RKO (cell line): ENCODE measurements at regions not wholly inside any gene's neighbourhood (a gene's known extent, or its start where the extent isn't known, plus 50 kb on each side); places are given as distances from the start of the nearest gene placed in this dataset.
"Not testable (repeated sequence)": the region's sequence is repeated elsewhere in the genome, so short reads cannot be mapped to it uniquely, and the experiment has no call there.

Experiments
- DNase-seq: peaks from one replicate; pipeline ENCODE4 v3.0.0-alpha.2; 2016; ENCODE audit warnings: low spot score

DNA sequence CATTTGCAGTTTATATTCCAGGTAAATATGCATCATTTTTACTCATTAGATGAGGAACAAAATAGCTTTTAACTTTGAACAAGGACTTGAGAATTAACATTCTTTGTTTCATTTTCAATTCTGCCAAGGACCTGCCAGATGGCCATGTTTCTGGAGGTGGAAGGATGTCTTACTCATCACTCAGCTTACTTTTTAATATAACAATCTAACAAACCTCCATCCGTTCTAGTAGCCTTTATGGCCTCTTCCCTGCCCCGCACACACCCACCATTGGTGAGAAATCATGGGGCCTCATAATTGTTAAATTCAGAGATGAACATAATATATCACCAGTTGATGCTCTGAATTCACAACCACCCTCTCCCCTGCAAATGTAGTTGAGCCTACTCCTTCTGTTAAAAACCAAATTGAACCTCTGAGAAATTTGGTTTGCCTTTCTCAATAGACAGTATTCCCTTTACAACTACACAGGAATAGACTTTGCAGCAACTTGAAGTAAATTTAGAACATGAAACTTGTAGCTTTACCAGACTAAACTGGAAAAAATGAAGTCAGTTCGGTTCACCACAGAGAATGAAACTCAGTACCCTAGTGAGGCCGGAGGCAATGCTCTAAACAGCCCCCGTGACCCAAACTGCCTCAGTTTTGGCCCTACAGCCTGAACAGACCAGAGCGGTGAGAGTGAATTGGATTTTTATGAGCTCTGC lies 50.1 kb upstream of the ACSL4 start:
- no peak for DNase-seq

DNA sequence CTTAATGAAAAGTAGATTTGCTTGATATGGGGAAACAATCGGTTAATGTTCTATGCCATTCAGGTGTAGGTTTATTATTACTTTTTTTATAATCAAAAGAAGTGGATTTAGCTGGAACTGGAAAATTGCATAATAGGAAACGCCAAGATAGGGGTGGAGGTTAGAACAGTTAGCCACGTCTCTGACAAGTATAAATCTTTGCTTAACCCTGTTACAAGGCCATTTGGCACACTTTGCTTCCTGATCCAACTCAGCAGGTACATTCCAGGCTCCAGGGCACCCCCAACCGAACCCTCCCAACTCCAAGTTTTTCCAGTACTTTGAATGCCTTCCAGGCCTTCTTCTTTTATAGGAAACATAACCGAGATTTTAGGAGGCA lies 50.6 kb upstream of the ACSL4 start:
- DNase-seq: no peak

DNA sequence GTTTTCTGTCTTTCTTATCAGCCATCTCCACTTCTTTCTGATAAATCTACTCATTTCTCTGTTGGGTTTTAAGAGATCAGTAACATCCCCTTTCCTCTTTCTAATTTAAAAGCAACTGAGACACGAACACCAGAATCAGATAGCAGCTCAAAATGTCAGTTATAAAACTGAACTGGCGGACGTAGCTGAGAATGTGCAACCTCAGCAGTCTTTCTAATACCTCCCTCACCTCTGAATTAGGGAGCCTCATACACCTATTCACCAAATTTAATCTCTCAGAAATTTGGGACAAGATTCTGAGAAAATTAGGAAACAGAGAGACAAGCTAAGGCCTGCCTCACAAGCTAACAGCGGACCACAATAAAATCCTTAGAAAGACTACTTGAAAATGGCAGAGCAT lies 52.0 kb upstream of the ACSL4 start:
- DNase-seq: no peak

DNA sequence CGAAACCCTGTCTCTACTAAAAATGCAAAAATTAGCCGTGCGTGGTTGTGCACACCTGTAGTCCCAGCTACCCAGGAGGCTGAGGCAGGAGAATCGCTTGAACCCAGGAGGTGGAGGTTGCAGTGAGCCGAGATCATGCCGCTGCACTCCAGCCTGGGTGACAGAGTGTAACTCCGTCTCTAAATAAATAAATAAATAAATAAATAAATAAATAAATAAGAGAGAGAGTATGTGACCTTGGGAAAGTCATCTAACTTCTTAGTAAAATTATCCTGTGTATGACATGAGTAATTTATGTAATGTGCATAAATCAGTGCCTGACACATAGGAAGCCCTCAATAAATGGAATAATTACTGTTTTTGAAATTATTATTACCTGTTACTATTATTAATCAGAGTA lies 57.5 kb upstream of the ACSL4 start:
- not testable (repeated sequence) for DNase-seq

DNA sequence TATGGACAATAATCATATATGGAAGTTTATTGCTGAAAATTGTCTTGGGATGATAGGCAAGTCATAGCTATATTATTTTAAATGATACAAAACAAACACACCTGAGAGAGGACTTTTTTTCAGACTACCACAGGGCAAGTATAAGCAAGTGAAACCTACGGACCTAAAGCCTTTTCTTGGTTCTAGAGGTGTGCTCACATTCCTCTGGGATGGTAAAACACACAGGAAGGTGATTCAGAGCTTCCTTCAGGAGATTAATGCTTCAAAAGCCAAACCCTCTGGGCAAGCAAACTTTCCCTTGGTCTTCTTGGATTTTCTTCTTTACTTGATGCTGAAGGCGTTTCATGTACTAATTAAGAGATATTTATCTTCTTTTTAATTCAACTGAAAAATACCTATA lies 60.1 kb upstream of the ACSL4 start:
- DNase-seq: no peak

DNA sequence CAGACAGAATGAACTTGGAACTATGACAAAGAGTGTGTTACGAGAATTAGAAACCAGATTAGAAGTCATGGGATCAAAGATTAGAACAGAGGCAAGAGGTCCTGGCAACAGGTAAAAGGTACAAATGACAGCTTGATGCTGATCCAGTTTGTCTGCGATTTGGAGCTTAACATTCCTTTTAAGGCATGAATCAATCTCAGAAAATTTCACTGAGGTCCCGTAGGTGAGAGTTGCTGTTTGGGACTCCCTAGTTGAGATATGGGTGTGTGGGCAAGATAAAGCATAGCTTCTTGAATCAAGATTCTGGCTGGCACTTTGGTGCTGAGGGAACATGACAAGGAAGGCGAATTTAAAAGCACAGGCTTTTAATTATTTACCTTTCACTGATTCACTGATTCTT lies 62.6 kb upstream of the ACSL4 start:
- DNase-seq: no peak

DNA sequence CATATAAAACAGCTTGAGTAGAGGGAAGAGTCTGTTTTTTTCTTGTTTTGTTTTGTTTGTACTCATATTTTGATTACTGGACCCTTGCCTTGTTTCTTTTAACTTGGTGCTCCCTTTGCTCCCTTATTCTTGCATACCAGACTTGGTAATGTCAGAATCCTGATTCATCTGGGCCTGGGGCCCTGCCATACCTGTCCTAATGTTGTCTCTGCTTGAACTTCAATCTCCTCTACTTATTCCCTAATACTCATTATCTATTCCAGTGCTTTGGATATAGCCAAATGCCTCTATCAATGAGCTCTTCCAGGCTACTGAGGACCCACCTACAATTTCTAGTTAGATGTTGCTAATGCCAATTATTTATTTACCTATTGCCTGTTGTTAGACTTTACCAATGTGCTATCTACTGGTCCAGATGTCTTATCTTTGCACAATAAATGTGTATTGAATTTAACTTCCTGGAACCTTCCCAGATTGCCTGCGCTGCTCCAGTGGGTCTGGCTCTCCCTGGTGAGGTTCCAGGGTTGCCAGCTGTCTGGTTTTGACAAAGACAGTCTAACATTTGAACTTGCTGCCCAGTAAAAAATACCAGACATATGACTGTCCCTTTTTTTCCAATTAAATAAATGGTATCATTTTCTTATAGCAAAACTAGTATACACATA lies 64.4 kb upstream of the ACSL4 start:
- no peak for DNase-seq

DNA sequence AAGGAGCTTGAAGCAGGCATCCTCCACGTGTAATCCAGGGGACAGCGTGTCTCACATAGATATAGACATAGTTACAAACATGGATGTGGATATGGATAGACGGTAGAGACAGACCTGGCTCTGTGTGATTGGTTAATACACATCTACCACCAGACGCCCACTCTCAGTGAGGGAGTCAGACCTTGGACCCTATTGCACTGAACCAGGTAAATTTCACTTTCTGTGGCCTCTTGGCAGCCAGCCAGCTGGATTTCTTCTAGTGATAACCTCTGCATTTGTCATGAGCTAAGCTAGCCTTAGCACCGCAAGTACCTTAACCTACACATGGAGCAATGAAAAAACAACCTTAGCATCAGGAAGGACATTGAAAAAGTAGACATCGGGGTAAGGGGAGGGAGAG lies 79.2 kb upstream of the ACSL4 start:
- no peak for DNase-seq

DNA sequence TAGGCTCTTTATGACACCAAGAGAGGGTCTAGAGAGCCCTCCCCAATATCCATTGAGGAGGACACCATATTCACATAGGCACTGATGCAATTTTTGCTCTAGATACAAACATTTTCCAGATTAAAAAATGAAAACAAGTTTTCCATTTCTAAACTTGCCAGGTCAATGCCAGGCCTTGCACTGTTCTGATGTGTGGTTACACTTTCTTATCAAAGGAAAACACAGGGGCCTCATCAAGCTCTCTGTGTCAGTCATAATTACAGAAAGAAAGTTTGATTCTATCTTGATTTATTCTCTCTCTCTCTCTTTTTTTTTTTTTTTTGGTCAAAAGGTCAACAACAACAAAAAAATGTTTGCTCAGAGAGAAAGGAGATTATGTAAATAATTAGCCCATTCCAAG lies 80.2 kb upstream of the ACSL4 start:
- DNase-seq: no peak

DNA sequence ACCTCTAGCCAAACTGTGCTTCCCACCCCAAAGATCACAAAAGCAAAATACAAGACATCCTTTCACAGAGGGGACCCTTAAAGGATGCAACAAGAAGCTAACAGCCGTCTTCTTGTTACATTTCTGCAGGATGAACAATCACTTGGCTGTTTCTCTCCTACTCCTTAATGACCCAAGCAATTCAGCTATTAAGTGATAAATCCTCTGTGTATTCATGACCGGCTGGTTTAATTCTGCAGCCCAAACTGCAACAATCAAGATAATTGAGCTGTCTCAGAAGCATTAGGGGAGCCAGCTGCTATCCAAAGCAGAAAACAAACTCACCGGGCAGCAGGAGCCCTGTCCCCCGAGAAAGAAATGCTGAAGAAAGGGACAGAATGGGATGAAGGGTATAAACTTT lies 85.9 kb upstream of the ACSL4 start:
- DNase-seq: no peak

DNA sequence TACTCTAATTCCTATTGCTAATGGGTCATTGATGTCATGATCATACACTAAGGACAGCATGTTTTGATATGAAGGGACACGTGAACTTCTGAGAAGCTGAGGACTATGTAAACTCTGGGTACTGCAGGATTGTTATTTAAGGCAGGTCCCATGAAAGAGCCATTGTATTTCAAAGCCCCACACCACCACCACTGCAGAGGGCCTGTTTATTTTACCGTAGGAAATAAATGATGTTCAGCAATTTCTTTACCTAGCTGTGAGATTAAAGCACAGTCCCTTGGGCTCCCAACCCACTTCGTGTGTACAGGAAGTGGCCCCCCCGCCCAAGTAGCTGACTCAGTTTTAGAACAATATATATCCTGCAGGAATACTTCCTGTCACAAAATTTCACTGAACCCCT lies 89.8 kb upstream of the ACSL4 start:
- no peak for DNase-seq

DNA sequence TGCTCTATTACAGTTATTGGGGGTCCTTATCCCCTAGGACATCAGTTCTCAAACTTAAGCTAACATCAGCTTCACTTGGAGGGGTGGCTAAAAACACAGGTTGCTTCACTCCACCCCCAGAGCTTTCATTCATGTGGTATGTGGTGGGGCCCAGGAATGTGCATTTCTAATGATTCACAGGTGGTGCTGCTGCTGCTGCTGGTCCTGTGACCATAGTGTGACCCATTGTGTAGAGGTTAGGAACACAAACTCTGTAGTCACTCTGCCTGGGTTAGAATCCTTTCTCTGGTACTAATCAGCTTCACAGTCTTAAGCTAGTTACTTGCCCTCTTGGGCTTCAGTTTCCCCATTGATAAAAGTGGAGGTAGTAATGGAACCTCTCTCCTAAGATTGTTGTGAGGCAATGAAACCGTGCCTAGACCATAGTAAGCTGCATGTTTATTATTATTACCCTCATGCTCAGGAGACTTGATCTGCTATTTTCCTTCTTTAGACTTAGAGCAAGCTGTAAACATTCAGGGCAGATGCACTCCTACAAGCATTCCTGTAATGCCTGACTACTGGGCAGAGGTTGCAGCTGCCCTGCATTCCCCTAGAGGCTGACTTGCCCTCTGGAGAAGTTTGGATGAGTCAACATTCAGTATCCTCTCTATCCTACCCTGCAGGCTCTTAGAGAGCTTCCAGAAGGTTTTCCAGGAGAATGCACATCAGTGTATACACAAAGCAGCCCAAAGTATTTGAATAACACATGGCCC lies 94.1 kb upstream of the ACSL4 start:
- peak; percentile 22 for DNase-seq

DNA sequence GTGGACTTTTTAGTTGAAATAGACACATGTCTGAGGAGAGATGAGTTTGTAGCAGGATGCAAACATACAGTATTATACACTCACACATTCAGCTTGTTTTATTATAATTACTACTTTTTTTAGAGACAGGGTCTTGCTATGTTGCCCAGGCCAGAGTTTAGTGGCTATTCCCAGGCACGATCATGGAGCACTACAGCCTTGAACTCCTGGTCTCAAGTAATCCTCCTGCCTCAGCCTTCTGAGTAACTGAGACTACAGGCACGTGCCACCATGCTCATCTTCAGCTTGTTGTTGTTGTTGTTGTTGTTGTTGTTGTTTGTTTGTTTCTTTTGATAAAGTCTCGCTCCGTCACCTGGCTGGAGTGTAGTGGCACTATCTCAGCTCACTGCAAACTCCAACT lies 94.7 kb upstream of the ACSL4 start:
- no peak for DNase-seq

DNA sequence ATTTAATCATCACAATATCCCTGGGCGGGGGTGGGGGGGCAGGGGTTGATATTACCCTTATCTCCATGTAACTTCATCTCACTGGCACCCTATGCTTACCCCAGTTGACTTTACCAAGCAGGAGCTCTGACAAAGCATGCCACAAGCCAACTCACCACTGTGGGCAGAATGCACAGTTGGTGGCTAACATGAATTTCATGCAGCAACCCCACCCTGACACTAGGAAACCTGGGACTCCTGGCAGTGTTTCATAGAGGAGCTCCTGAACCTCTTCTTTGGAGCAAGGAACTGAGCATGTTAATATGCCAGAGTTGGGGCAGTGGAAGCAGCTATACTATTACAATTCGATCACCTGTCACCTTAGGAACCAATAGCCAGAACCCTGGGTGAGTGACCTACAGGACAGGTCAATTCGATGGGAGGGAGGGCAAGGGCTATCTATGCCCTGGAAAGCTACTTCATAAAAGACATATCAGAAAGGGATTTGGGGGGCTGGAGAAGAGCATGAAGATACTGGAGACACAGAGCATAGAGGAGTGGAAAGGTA lies 97.2 kb upstream of the ACSL4 start:
- no peak for DNase-seq

DNA sequence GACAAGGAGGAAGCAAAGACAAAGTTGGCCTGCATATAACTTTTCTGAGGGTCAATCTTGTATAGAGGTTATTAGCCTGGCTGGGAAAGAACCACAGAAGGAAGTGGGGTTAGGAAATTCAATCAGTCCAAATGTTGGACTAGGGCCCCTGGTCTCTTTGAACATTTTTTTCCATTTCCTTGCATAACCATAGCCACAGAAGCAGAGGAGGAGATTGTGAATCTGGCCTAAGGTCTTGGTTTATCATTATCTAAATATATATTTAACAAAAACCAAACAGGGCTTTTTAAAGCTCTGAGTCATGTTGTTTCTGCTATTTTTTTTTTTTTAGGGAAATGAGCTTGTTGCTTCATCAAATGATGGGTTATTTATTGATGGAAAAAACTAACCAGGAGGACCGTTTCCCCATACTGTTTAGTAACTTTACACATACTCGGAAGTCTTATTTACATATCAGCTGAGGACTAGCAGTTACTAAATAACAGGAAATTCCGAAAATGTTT lies 97.7 kb upstream of the ACSL4 start:
- DNase-seq: no peak

DNA sequence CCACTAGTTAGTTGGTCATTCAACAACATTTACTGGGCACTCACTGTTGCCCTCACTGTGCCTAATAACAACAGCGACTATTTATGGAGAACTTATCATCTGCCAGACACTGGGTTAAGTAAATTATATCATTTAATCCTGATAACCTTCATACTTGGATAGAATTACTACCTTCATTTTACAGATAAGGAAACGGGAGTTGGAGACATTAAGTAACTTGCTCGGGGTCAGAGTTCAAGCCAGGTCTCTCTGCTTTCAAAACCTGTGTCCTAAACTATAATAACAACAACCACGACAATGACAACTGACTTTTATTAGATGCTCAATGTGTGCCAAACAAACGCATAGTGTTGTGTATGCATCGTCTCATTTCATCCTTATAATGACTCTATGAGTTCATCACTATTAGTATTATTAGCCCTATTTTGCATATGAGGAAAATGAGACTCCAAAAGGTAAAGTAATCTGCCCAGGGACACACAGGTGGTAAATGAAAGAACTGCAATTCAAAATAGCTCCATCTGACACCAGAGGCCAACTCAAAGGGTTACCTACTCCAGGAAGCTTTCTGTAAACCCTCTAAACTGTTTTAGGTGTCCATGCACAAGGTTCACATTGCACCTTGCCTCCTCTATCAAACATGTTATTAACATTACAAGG lies 98.4 kb upstream of the ACSL4 start:
- no peak for DNase-seq

DNA sequence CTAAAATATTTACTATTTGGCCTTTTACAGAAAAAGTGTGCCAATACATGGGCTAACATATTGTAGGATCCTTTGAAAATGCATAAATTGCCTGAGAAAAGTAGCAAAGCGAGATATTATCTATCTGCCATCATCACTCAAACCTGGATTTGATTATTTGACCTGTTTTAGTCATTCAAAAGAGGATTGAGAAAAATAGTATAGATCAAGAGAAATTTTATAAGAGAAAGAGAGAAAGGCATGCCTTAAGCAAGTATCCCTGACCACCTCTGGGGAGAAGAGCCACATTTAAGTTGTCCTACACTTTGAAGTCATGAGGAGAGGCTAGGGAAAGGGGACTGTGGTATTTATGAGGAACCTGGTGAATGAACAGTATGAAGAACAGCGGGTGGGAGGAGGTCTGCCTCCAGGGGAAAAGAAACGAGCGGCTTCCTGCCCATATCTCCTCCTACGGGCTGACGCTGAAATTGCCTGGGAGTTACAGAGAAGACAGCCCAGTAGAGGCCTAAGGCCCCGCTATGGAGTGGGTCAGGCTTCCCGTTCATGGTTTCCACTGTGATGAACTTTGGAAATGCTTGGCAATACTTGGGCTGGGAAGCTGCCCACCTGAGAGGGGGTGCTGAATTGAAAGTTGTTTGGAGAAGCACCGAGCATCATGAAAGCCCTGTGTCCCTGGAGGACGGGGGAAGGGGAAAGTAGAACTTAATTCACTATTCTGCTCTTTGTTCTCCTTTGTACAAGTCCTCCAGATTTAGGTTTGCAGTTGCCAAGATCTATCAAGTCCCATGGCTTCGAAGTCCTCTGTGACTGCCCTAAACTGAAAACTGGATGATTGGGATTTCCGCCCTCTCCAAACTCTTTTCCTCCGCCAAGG lies 106.9 kb upstream of the ACSL4 start:
- no peak for DNase-seq

DNA sequence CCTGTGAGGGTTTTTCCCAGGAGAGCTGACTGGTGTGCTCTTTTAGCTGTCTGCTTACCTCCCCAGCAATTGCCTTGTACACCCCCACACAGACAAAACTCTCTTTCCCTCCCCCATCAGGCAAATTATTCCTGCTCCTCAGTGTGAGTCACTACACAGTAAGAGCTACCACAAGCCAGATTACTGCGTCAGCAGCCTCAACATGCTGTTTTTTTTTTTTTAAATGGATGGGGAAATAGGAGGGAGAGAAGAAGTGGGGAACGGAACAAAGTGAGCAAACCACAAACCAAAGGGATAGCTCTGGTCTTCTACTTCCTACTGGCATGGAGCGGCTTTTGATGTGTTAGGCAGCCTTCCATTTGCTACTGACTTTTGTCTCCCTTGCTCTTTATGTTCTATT lies 107.5 kb upstream of the ACSL4 start:
- DNase-seq: peak; percentile 79

DNA sequence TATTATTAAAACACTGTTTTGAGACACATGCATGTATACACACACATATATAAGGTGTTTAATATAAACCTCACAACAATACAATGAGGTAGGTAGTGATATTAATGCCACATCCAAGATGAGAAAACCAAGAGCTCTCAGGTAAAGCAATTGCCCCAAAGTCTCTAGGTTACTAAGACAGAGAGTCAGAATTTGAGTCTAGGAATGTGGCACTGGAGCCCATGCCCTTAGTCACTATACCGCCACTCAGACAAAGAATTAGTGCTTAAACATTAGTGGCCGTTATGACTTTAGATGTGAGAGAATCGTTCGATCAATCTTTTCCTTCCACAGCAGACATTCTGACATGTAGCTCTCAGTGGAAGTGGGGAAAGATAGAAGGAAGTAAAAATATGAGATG lies 108.2 kb upstream of the ACSL4 start:
- DNase-seq: no peak

DNA sequence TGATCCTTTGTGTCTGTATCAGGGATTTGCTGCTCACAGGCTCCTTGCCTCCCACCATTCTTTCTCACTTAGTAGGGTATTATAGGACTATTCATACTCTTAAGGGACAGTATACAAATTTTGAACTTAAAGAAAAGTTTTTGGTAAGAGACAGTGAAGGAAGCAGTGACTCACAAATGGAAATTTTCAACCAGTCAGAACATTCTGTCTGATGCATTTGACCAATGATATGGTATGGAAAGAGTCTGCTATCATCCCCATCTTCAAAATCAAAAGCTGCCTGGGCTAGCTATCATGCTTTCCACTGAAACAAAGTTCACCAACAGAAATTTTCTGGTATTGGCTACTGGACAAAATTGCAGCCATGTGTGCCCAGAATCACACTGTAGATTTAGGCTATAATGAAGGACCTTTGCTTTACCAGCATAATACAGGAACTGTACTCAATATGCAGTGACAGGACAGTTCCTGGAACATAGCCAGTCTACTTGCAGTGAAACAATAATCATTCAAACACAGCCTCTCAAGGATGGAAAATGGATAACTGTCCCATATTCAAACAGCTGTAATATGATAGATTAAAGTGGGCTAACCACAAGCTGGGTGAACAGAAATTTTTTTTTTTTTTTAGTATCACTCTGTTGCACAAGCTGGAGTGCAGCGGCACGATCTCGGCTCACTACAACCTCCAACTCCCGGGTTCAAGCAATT lies 109.0 kb upstream of the ACSL4 start:
- DNase-seq: no peak

DNA sequence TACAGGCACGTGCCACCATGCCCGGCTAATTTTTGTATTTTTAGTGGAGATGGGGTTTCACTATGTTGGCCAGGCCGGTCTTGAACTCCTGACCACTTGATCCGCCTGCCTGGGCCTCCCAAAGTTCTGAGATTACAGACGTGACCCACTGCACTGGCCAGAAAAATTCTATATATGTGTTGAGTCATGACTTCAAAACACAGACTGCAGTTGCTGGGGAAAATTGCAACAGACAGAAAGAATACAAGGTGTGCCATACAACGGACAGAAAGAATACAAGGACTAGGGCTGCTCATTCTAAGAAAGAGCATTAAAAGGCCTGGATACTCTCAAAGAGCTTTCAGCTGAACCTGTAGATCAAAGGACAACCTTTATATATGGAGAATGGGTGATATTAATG lies 109.6 kb upstream of the ACSL4 start:
- DNase-seq: no peak
